ENCODE measurements at regions not wholly inside any gene's neighbourhood (a gene's known extent, or its start where the extent isn't known, plus 50 kb on each side); places are given as distances from the start of the nearest gene placed in this dataset.
"Not testable (repeated sequence)": the region's sequence is repeated elsewhere in the genome, so short reads cannot be mapped to it uniquely, and the experiment has no call there.

DNA sequence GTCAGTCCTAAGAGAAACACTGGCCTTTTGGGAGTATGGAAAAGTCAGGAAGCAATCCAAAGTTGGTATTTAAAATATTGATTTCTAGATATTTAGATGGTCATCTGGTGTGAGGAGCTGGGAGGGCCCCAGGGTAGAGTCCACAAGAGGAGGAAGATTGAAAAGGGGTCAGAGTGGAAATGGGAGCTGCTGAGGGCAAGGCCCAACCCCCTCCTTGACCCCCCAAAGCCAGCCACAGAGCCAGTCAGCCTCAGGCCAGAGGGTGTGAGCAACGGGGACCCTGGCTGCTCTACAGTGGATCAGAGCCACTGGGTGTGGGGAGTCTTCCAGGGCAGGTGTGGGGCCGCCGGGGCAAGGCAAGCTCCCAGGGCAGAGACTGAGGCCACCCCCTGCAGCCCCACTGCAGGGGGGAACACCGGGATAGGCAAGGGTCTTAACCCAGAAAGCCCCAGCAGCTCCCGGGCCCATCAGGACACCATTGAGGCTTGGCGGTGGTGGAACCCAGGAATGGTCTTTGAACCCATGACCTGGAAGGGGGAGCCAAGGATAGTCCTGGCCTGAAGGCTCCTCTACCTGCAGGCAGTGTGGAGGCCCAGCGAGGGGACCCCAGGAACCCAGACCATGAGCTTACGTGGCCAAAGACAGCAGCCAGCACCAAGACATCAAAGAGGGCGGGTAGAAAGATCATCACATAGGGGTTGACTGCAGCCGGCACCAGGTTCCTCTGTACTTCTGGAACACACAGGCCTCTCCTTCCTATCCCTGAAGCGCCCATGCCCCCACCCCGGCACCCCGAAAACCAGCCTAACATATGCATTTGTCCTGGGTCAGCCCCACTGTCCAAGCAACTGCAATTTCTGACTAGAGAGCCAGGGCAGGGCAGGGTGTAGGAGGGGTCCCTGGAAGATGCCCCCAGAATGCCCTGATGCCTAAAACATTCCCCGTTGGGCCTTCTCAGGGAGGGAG lies 51.3 kb upstream of the CSPG4 start:
- not testable (repeated sequence) for DNase-seq (ENCODE audit: low read depth in 2 of 2)

DNA sequence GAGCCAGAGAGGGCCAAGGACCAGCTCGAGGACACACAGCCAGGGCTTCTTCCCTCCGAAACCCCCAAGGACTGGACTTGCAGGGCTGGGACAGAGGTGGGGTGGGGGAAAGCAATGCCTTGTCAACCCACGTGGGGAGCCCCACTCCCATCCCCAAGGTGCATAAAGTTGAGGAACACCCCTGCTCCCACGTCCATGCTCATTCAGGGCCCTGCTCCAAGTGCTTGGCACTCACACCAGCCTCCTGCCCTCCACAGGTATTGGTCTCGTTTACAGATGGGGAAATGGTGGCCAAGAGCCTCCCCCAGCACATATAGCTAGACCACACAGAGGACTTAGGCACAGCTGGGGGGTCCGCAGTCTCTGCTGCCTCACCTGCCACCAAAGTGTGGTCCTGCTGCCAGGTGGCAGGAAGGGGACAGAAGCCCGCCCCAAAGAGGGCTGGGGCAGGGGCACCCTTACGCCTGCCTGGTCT lies 50.5 kb upstream of the CSPG4 start:
- DNase-seq (ENCODE audit: low read depth in 2 of 2) = no peak
